ENCODE measurements at regions not wholly inside any gene's neighbourhood (a gene's known extent, or its start where the extent isn't known, plus 50 kb on each side); places are given as distances from the start of the nearest gene placed in this dataset.

DNA sequence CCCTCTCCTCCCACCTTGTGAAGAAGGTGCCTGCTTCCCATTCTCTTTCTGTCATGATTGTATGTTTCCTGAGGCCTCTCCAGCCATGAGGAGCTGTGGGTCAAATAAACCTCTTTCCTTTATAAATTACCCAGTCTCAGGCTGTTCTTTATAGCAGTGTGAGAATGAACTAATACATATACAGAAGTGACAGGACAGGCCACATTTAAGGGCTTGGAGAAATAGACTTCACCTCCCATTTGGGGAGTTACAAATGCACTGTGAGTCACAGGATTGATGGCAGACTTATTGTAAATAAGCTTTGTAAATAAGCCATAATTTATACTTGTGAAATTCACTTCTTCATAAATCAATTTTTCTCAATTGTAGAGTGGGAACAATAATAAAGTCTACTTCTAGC, 543.3 kb downstream of the LRRIQ3 start:
- ATAC-seq, result no peak
- no peaks in the 10 kb centered on the region for H3K27me3 Mint-ChIP-seq
- no peak overlapping the region for H3K27ac Mint-ChIP-seq
- H3K36me3 Mint-ChIP-seq (ENCODE audit: low read depth), result no peaks in the 10 kb centered on the region
- no peaks in the 10 kb centered on the region for H3K9me3 ChIP-seq (ENCODE audit: control insufficient read depth, low read length, poor library complexity, severe bottlenecking)
- no peaks in the 10 kb centered on the region for H3K4me1 Mint-ChIP-seq
- no peak for DNase-seq
- H3K4me3 Mint-ChIP-seq, result no peak overlapping the region

- ATAC-seq (no peak), DNase-seq (no peak)
- no peak overlapping the region for H3K4me3 Mint-ChIP-seq
- no peaks in the 10 kb centered on the region for H3K4me1 Mint-ChIP-seq
- no peaks in the 10 kb centered on the region for H3K27me3 Mint-ChIP-seq
- H3K27ac Mint-ChIP-seq, result no peak overlapping the region
- H3K36me3 Mint-ChIP-seq (ENCODE audit: low read depth), result no peaks in the 10 kb centered on the region
- H3K9me3 ChIP-seq (ENCODE audit: control insufficient read depth, low read length, poor library complexity, severe bottlenecking), result no peaks in the 10 kb centered on the region
Measured at GRCh38 chr1:73644198-73644597, 553.8 kb downstream of the LRRIQ3 start.

DNA sequence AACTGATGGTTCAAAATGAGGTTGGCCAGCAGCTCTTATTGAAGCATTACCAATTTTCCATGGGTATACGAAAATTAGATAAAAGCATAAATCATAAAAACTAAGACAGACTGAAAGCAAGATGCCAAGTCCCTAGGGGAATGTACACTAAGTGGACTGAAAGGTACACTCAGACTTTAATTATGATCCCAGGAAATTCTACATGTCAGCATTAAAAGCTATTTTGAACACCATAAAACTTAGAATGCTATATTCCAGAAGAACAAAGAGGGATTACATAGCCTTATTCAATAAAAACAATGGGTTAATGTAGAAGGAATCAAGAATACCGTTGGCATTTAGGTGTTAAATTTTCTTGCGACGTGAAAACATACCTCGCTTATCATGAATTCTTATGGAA, 558.5 kb downstream of the LRRIQ3 start:
- Mint-ChIP-seq H3K4me1 (no peaks in the 10 kb centered on the region), H3K4me3 (no peak overlapping the region), H3K36me3 (ENCODE audit: low read depth) (no peaks in the 10 kb centered on the region), H3K27ac (no peak overlapping the region), H3K27me3 (no peaks in the 10 kb centered on the region)
- ATAC-seq (no peak), DNase-seq (no peak)
- no peaks in the 10 kb centered on the region for H3K9me3 ChIP-seq (ENCODE audit: control insufficient read depth, low read length, poor library complexity, severe bottlenecking)

- Mint-ChIP-seq H3K36me3 (ENCODE audit: low read depth) (no peaks in the 10 kb centered on the region), H3K4me1 (no peaks in the 10 kb centered on the region), H3K27ac (no peak overlapping the region), H3K4me3 (no peak overlapping the region), H3K27me3 (no peaks in the 10 kb centered on the region)
- DNase-seq (no peak), ATAC-seq (no peak)
- H3K9me3 ChIP-seq (ENCODE audit: control insufficient read depth, low read length, poor library complexity, severe bottlenecking), result no peaks in the 10 kb centered on the region
Measured at GRCh38 chr1:73637264-73637663, 560.7 kb downstream of the LRRIQ3 start.

DNA sequence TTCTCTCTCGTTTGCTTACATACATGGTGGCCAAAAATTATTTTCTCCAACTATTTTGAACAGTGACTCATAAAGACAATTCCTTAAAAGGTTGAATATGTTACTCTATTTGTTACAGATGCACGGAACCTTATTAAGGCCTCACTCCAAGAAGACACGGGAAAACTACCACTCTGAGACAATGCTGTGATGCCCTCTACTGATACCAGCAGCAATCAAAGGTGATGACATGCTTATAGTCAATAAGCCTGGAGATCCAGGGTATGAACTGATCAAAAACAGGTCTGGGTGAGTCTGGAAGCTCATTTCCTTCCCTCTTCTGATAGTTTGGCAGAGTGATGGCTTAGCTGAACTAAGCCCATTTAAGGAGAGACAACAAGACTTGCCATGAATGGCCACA, 563.0 kb downstream of the LRRIQ3 start:
- no peaks in the 10 kb centered on the region for H3K9me3 ChIP-seq (ENCODE audit: control insufficient read depth, low read length, poor library complexity, severe bottlenecking)
- Mint-ChIP-seq H3K36me3 (ENCODE audit: low read depth) (no peaks in the 10 kb centered on the region), H3K27me3 (no peaks in the 10 kb centered on the region), H3K27ac (no peak overlapping the region), H3K4me3 (no peak overlapping the region), H3K4me1 (no peaks in the 10 kb centered on the region)
- DNase-seq (no peak), ATAC-seq (no peak)

GRCh38 chr1:73627723-73628122, 570.3 kb downstream of the LRRIQ3 start:
- ATAC-seq, result no peak
- H3K9me3 ChIP-seq (ENCODE audit: control insufficient read depth, low read length, poor library complexity, severe bottlenecking), result no peaks in the 10 kb centered on the region
- Mint-ChIP-seq H3K4me3 (no peak overlapping the region), H3K4me1 (no peaks in the 10 kb centered on the region), H3K27me3 (no peaks in the 10 kb centered on the region), H3K27ac (no peak overlapping the region), H3K36me3 (ENCODE audit: low read depth) (no peaks in the 10 kb centered on the region)
- DNase-seq, result no peak

GRCh38 chr1:73626326-73626725, 571.6 kb downstream of the LRRIQ3 start:
- H3K9me3 ChIP-seq (ENCODE audit: control insufficient read depth, low read length, poor library complexity, severe bottlenecking), result no peaks in the 10 kb centered on the region
- no peaks in the 10 kb centered on the region for H3K4me1 Mint-ChIP-seq
- DNase-seq, result no peak
- ATAC-seq, result no peak
- H3K36me3 Mint-ChIP-seq (ENCODE audit: low read depth), result no peaks in the 10 kb centered on the region
- H3K4me3 Mint-ChIP-seq, result no peak overlapping the region
- no peaks in the 10 kb centered on the region for H3K27me3 Mint-ChIP-seq
- no peak overlapping the region for H3K27ac Mint-ChIP-seq

GRCh38 chr1:73623946-73624345, 574.0 kb downstream of the LRRIQ3 start:
- Mint-ChIP-seq H3K4me1 (no peaks in the 10 kb centered on the region), H3K27me3 (no peaks in the 10 kb centered on the region), H3K36me3 (ENCODE audit: low read depth) (no peaks in the 10 kb centered on the region), H3K4me3 (no peak overlapping the region), H3K27ac (no peak overlapping the region)
- no peaks in the 10 kb centered on the region for H3K9me3 ChIP-seq (ENCODE audit: control insufficient read depth, low read length, poor library complexity, severe bottlenecking)
- ATAC-seq (no peak), DNase-seq (no peak)

DNA sequence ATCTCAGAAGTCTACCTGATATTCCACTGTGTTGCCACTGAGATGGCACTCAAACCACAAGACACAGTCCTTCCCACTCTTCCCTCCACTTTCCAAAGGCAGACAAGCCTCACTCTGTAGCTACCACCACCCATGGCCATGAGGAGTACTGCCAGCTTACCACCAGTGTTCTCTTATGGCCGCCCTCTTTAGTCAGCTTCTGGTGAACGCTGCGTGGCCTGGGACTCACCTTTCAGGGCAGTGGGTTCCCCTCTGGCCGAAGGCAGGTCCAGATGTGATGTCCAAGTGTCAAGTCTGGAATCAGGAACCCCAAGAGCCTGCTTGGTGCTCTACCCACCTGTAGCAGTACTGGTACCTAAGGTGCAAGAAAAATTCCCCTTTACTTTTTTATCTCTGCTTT, 580.8 kb downstream of the LRRIQ3 start:
- DNase-seq, result no peak
- ATAC-seq, result no peak
- H3K27me3 Mint-ChIP-seq, result no peaks in the 10 kb centered on the region
- no peak overlapping the region for H3K27ac Mint-ChIP-seq
- no peaks in the 10 kb centered on the region for H3K9me3 ChIP-seq (ENCODE audit: control insufficient read depth, low read length, poor library complexity, severe bottlenecking)
- H3K4me3 Mint-ChIP-seq, result no peak overlapping the region
- H3K4me1 Mint-ChIP-seq, result no peaks in the 10 kb centered on the region
- no peaks in the 10 kb centered on the region for H3K36me3 Mint-ChIP-seq (ENCODE audit: low read depth)

DNA sequence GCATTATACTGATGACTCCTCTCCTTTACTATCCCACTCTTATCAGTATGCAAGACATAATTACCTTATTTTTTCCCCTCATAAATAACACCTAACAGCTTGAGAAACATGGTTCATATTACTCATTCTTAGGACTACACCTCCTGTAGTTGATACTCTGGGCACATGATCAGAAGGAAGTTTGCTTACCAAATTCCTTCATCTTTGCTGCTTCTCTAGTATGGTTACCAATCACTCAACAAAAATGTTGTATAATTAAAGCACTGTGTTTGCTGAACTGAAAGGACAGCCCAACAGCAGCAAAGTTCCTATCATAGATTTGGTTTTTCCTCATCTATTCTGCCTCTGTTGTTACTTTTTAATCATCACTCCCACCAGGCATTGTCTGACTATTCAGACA, 586.3 kb downstream of the LRRIQ3 start:
- H3K9me3 ChIP-seq (ENCODE audit: control insufficient read depth, low read length, poor library complexity, severe bottlenecking), result no peaks in the 10 kb centered on the region
- ATAC-seq (no peak), DNase-seq (no peak)
- Mint-ChIP-seq H3K27me3 (no peaks in the 10 kb centered on the region), H3K4me3 (no peak overlapping the region), H3K27ac (no peak overlapping the region), H3K4me1 (no peaks in the 10 kb centered on the region), H3K36me3 (ENCODE audit: low read depth) (no peaks in the 10 kb centered on the region)

- no peak for ATAC-seq
- no peaks in the 10 kb centered on the region for H3K9me3 ChIP-seq (ENCODE audit: control insufficient read depth, low read length, poor library complexity, severe bottlenecking)
- DNase-seq, result no peak
- Mint-ChIP-seq H3K27me3 (no peaks in the 10 kb centered on the region), H3K27ac (no peak overlapping the region), H3K36me3 (ENCODE audit: low read depth) (no peaks in the 10 kb centered on the region), H3K4me3 (no peak overlapping the region), H3K4me1 (no peaks in the 10 kb centered on the region)
Measured at GRCh38 chr1:73604739-73605138, 593.2 kb downstream of the LRRIQ3 start.

GRCh38 chr1:73604211-73604610, 593.8 kb downstream of the LRRIQ3 start:
- ATAC-seq, result no peak

GRCh38 chr1:73593804-73594203, 604.2 kb downstream of the LRRIQ3 start:
- no peak overlapping the region for H3K27ac Mint-ChIP-seq
- H3K36me3 Mint-ChIP-seq (ENCODE audit: low read depth), result no peaks in the 10 kb centered on the region
- H3K4me1 Mint-ChIP-seq, result no peaks in the 10 kb centered on the region
- ATAC-seq (no peak), DNase-seq (no peak)
- H3K27me3 Mint-ChIP-seq, result no peaks in the 10 kb centered on the region
- no peaks in the 10 kb centered on the region for H3K9me3 ChIP-seq (ENCODE audit: control insufficient read depth, low read length, poor library complexity, severe bottlenecking)
- no peak overlapping the region for H3K4me3 Mint-ChIP-seq

More at GRCh38 chr1:73604211-73604610, 593.8 kb downstream of the LRRIQ3 start:
- Mint-ChIP-seq H3K27me3 (no peaks in the 10 kb centered on the region), H3K27ac (no peak overlapping the region), H3K4me1 (no peaks in the 10 kb centered on the region), H3K4me3 (no peak overlapping the region), H3K36me3 (ENCODE audit: low read depth) (no peaks in the 10 kb centered on the region)
- no peak for DNase-seq
- no peaks in the 10 kb centered on the region for H3K9me3 ChIP-seq (ENCODE audit: control insufficient read depth, low read length, poor library complexity, severe bottlenecking)

DNA sequence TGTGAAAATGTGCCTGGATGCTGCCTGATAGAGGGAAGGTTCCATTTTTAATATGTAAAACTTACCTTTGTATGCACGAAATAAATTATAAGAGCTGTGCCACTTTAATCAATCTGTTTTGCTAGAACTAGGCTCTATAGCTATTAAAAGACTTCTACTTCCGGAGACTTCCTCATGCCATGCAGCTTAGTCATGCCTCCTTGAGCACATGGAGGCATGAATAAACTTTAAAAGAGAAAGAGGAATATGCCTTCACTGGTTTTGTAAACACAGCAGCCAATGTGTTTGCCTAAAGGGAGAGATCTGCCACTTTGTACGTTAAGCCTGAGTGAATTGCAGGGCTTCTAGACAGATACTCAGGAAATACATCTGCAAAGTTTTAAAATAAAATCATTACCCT, 604.6 kb downstream of the LRRIQ3 start:
- H3K27me3 Mint-ChIP-seq, result no peaks in the 10 kb centered on the region
- H3K4me3 Mint-ChIP-seq, result no peak overlapping the region
- H3K27ac Mint-ChIP-seq, result no peak overlapping the region
- H3K4me1 Mint-ChIP-seq, result no peaks in the 10 kb centered on the region
- no peak for ATAC-seq
- no peaks in the 10 kb centered on the region for H3K9me3 ChIP-seq (ENCODE audit: control insufficient read depth, low read length, poor library complexity, severe bottlenecking)
- DNase-seq, result no peak
- no peaks in the 10 kb centered on the region for H3K36me3 Mint-ChIP-seq (ENCODE audit: low read depth)

DNA sequence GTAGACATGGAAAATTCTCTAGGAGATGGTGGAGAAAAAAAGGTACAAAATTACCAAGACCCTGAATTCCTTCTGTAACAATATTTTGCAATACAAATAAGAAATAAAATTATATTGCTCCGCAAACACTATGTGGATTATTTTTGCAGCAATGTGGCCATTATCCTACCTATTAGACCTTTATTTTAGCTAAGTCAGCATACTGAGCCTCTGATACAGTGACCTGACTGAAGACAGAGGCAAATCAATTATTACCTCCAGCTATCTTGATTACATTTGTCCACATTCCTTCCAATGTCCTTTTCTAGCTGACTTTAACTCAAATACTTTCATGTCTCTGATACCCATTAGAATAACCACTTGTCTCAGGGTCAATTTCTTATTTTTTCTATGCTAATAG, 610.9 kb downstream of the LRRIQ3 start:
- Mint-ChIP-seq H3K27ac (no peak overlapping the region), H3K4me3 (no peak overlapping the region), H3K27me3 (no peaks in the 10 kb centered on the region), H3K36me3 (ENCODE audit: low read depth) (no peaks in the 10 kb centered on the region), H3K4me1 (no peaks in the 10 kb centered on the region)
- ATAC-seq (no peak), DNase-seq (no peak)
- no peaks in the 10 kb centered on the region for H3K9me3 ChIP-seq (ENCODE audit: control insufficient read depth, low read length, poor library complexity, severe bottlenecking)

Measured in T-helper 17 cell (primary cell).